ENCODE measurements at regions not wholly inside any gene's neighbourhood (a gene's known extent, or its start where the extent isn't known, plus 50 kb on each side); places are given as distances from the start of the nearest gene placed in this dataset.

- no peak for DNase-seq (ENCODE audit: low read depth in 3 of 3, low spot score in 2 of 3)
Observed at GRCh38 chr7:94261067-94261466, 133.6 kb upstream of the COL1A2 start.

DNA sequence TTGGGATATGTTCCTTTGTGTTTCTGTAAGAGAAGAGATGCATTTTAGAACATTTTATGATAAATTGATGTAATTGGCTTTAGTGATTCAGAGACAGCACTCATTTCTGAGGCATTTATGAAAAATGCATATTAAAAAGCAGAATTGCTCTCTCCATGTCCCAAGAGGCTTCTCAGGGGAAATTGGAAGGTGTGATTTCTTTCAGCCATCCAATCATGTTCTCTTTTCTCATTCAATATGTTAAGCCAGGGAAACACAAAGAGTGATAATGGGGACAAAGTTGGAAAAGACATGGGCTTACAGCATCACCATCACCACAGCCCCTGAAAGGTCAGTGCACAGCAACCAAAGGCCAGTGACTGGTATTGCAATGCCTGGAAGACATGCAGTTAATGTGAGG lies 129.9 kb upstream of the COL1A2 start:
- no peak for DNase-seq (ENCODE audit: low read depth in 3 of 3, low spot score in 2 of 3)

- no peak for DNase-seq (ENCODE audit: low read depth in 3 of 3, low spot score in 2 of 3)
Observed at GRCh38 chr7:94265456-94265855, 129.2 kb upstream of the COL1A2 start.

GRCh38 chr7:94266238-94266644 lies 128.5 kb upstream of the COL1A2 start:
- DNase-seq (ENCODE audit: low read depth in 3 of 3, low spot score in 2 of 3) = no peak

DNA sequence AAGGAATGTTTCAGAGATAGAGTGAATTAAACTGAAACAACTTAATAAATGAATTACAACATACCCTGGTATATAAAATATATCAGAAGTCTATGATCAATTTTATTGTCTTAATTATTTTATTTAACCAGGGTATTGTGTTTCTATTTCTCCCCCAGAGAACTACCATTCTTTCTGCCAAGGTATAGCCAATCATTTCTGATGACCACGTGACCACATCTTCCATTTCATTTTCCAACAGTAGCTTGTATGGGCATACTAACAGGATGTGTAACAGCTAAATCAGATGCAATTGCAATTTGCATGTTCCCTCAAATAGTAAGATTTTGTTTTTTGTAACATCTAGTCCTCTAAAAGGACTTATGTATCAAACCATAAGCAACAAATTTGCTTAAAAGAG lies 123.9 kb upstream of the COL1A2 start:
- no peak for DNase-seq (ENCODE audit: low read depth in 3 of 3, low spot score in 2 of 3)

- no peak for DNase-seq (ENCODE audit: low read depth in 3 of 3, low spot score in 2 of 3)
Observed at GRCh38 chr7:94272821-94273583, 121.7 kb upstream of the COL1A2 start.

GRCh38 chr7:94274828-94275227 lies 119.9 kb upstream of the COL1A2 start:
- DNase-seq (ENCODE audit: low read depth in 3 of 3, low spot score in 2 of 3) = no peak

DNA sequence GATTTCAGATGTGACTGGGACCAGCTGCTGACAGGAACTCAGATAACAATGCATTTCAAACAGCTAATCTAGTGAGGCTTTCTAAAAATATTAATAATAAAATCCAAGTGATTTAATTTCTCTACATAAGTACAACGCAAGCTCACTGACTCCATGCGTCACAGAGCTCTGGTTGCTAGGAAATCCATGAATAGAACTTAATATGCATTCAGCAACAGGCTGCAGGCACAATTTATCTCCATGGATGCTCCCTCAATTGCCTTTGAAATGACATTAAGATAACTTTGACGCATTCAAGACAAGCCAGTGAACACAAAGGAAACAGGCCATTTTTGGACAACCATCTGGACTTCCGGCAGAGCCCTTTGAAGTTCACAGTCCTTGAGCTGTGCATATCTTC lies 118.7 kb upstream of the COL1A2 start:
- DNase-seq (ENCODE audit: low read depth in 3 of 3, low spot score in 2 of 3) = no peak

DNA sequence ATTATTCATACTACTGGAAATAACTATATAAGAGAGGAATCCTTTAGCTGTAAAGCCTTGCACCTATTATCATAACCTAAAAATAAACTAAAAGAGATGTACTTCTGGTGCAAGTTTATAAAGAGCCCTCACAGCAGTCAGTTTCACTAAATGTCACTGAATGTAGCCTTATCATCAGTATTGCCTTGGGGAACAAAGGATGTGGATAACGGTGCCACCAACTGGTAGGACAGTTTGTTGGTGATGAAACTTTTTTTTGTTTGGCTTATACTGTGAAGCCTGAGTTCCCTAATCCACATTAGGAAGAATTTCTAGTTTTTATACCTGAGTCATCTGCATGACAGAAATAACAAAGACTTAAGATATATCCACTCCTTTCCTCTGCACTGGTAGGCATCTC lies 117.9 kb upstream of the COL1A2 start:
- DNase-seq (ENCODE audit: low read depth in 3 of 3, low spot score in 2 of 3) = no peak

- no peak for DNase-seq (ENCODE audit: low read depth in 3 of 3, low spot score in 2 of 3)
Observed at GRCh38 chr7:94277236-94277635, 117.5 kb upstream of the COL1A2 start.

- no peak for DNase-seq (ENCODE audit: low read depth in 3 of 3, low spot score in 2 of 3)
Observed at GRCh38 chr7:94280851-94281250, 113.8 kb upstream of the COL1A2 start.

DNA sequence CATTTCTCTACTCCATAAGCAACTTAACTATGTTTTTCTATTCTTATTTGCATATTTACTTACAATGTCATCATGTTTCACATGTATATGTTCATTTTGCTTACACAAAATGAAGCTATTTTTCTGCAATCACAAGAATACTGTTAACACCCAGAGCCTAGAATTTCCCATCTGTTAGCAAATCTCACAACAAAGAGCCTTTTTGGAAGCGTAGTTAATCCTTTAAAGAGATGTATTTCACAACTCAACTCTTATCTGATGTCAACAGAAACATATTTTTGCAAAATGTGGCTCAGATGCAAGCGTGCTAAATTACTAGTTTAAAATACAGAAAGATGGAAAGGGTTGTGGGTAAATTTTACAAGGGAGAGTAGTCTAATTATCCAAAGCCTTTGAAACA lies 110.6 kb upstream of the COL1A2 start:
- DNase-seq (ENCODE audit: low read depth in 3 of 3, low spot score in 2 of 3) = no peak

- no peak for DNase-seq (ENCODE audit: low read depth in 3 of 3, low spot score in 2 of 3)
Observed at GRCh38 chr7:94286111-94286510, 108.6 kb upstream of the COL1A2 start.

DNA sequence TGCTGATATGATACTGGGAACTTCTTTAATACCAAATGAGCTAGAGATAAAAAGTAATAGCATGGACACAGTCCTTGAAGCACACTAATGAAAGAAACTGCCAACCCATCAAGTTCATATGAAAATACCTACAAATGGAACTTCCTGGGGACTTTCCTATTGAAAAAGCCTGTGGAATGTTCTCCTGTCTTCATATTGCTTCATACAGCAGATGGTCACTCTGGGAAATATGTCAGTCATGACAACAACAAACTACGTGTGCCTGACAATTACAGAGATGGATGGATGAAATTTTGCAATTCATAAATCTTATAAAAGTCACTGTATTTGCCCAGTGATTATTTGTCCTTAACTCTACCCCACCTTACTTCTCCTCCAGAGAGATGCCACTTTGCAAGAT lies 106.6 kb upstream of the COL1A2 start:
- DNase-seq (ENCODE audit: low read depth in 3 of 3, low spot score in 2 of 3) = no peak

DNA sequence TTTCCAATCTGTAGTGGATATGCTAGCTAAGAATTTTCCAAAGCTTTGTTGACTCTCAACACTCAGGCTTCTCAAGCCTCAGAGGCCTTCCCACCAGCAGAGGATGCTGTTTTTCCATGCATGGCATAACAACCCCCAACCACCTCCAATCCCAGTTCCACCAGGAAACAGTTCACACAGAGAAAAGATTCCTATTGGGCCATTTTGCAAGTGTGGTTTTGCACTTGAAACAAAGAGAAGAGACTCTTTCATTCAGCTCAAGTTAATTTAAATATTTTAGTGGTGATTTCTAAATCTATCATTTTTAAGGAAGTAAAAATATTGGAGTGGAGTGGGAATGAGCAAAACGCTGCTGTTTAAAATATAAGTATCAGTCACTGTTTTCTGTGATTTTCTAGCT lies 105.6 kb upstream of the COL1A2 start:
- DNase-seq (ENCODE audit: low read depth in 3 of 3, low spot score in 2 of 3) = peak in 1 of 3 donors; percentile 55

GRCh38 chr7:94294471-94295131 lies 100.1 kb upstream of the COL1A2 start:
- DNase-seq (ENCODE audit: low read depth in 3 of 3, low spot score in 2 of 3) = no peak

DNA sequence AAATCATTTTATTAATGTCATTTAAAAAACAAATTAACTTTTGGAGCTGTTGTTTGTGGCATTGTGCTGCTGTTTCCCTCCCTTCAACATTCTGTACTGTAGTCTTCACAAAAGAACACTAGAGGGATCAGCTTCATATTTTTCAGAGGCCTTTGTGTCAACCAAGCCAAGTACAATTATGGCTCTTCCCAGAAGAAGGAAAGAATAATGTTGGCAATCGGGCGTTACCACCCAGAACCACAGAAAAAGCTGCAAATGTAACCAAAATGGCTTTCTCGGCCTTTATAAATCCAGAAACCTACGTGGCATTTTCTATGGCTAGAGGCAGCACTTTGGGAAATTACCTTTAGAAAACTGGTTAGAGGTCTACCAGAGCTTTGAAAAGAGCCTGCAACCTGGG lies 98.8 kb upstream of the COL1A2 start:
- peak in 1 of 3 donors; percentile 47 for DNase-seq (ENCODE audit: low read depth in 3 of 3, low spot score in 2 of 3)

DNA sequence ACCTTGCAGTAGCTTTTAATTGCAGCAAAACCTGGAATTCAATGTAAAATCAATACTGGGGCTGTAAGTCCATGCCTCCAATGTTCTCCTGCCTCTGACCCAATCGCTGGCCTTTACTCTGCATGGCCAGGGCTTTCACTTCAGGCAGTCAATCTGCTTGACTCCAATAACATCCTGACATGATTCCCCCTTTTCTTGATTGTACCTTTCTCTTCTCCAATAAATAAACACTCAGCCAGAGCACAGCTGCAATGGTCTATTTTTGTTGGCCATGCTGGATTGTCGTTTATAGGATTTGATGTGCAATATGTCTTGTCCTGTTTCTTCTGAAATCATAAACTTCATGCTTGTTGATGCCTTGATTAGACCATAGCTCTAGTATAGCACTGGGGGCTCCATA lies 97.8 kb upstream of the COL1A2 start:
- DNase-seq (ENCODE audit: low read depth in 3 of 3, low spot score in 2 of 3) = no peak

DNA sequence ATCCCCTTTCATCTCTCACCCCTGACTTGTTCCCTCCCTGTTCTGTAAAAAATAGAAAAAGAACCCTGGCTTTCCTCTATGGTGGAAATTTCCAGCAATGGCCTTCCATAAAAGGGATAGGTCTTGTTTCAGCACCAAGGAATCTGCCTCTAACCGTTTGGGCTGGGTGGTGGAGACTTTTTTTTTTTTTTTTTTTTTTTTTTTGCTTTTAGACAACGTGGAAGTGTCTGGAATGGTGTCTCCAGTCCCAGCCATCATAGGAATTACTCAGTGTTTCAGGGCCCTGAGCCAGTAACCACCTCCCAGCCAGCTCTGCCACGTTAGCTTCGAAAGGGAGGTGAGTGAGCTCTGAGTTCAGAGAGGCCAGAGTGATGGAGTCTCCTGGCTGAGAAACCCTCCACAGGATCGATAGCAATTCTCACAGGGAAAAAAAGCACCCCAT lies 97.3 kb upstream of the COL1A2 start:
- no peak for DNase-seq (ENCODE audit: low read depth in 3 of 3, low spot score in 2 of 3)

GRCh38 chr7:94298943-94299342 lies 95.8 kb upstream of the COL1A2 start:
- DNase-seq (ENCODE audit: low read depth in 3 of 3, low spot score in 2 of 3) = no peak

GRCh38 chr7:94300176-94300835 lies 94.4 kb upstream of the COL1A2 start:
- DNase-seq (ENCODE audit: low read depth in 3 of 3, low spot score in 2 of 3) = no peak

GRCh38 chr7:94301024-94301586 lies 93.6 kb upstream of the COL1A2 start:
- peak in 1 of 3 donors; percentile 41 for DNase-seq (ENCODE audit: low read depth in 3 of 3, low spot score in 2 of 3)

All from right renal cortex interstitium (tissue), 3 donors.